HEK293 (cell line): ENCODE measurements at regions not wholly inside any gene's neighbourhood (a gene's known extent, or its start where the extent isn't known, plus 50 kb on each side); places are given as distances from the start of the nearest gene placed in this dataset.

Experiments used
- CTCF ChIA-PET: fragments of 350-600 bp; formaldehyde crosslinking; extraction: SDS; loops from one replicate; lab custom pipeline; 2021; ENCODE audit warnings: antibody characterized with exemption; lab: Yijun Ruan, JAX
- POLR2A ChIA-PET: fragments of 300-600 bp; formaldehyde crosslinking; extraction: SDS; loops from one replicate; lab custom pipeline; 2020; ENCODE audit warnings: antibody characterized with exemption, inconsistent platforms; lab: Yijun Ruan, JAX
- H3K27ac ChIP-seq: fragments of 200-500 bp; sonication (Bioruptor generic); 2 replicates; pipeline ENCODE4 v1.5.1; 2014; ENCODE audit warnings: low read depth, low read length, control low read depth, inconsistent platforms; ENCODE audit errors: extremely low read depth
- H3K36me3 ChIP-seq, 2 experiments: fragments of 200-500 bp in 1 of 2; sonication (Bioruptor generic) in 1 of 2; 1 replicate in 1 of 2; 2 replicates in 1 of 2; pipeline ENCODE4 v1.5.1; 2014 to 2017; ENCODE audit warnings: inconsistent platforms in 2 of 2, low read length in 2 of 2; ENCODE audit not compliant: control insufficient read depth in 2 of 2, insufficient read depth in 1 of 2
- H3K4me1 ChIP-seq: fragments of 200-500 bp; sonication (Bioruptor generic); 2 replicates; pipeline ENCODE4 v1.5.1; 2014; ENCODE audit warnings: mild to moderate bottlenecking, low read length, inconsistent platforms; ENCODE audit not compliant: control insufficient read depth, insufficient read depth
- H3K4me3 ChIP-seq: 2 replicates; pipeline ENCODE4 v1.5.1; 2011; ENCODE audit warnings: low read depth, mild to moderate bottlenecking, control low read depth, low read length, moderate library complexity
- H3K9me3 ChIP-seq: fragments of 200-500 bp; sonication (Bioruptor generic); 2 replicates; pipeline ENCODE4 v1.5.1; 2014; ENCODE audit warnings: low read depth, low read length, inconsistent platforms; ENCODE audit not compliant: control insufficient read depth, insufficient read depth
- AEBP2 ChIP-seq: fragments of 450-650 bp; formaldehyde crosslinking; IDR thresholded peaks from 2 replicates; pipeline ENCODE4 v1.5.1; 2016; ENCODE audit warnings: missing biosample characterization, missing genetic modification characterization, borderline replicate concordance
- GLI4 ChIP-seq: fragments of 450-650 bp; formaldehyde crosslinking; IDR thresholded peaks from 2 replicates; pipeline ENCODE4 v1.5.1; 2016; ENCODE audit warnings: missing biosample characterization, missing genetic modification characterization
- IKZF3 ChIP-seq: fragments of 450-650 bp; IDR thresholded peaks from 2 replicates; pipeline ENCODE4 v1.5.0; 2018; ENCODE audit warnings: missing biosample characterization, mild to moderate bottlenecking, missing genetic modification characterization, moderate library complexity
- KLF8 ChIP-seq: fragments of 450-650 bp; formaldehyde crosslinking; IDR thresholded peaks from 2 replicates; pipeline ENCODE4 v1.5.1; 2016; ENCODE audit warnings: missing biosample characterization, missing genetic modification characterization
- MYNN ChIP-seq: fragments of 450-650 bp; formaldehyde crosslinking; IDR thresholded peaks from 2 replicates; pipeline ENCODE4 v1.5.1; 2016; ENCODE audit warnings: missing biosample characterization, missing genetic modification characterization, borderline replicate concordance
- OSR2 ChIP-seq: fragments of 450-650 bp; formaldehyde crosslinking; IDR thresholded peaks from 2 replicates; pipeline ENCODE4 v1.5.1; 2016; ENCODE audit warnings: missing biosample characterization, missing genetic modification characterization
- PBX3 ChIP-seq: sonication (generic); formaldehyde crosslinking; IDR thresholded peaks from 2 replicates; pipeline ENCODE4 v1.8.1; 2022; ENCODE audit warnings: mild to moderate bottlenecking, moderate library complexity, missing genetic modification reagents
- PRDM4 ChIP-seq: fragments of 450-650 bp; formaldehyde crosslinking; IDR thresholded peaks from 2 replicates; pipeline ENCODE4 v1.5.1; 2017; ENCODE audit warnings: missing biosample characterization, missing genetic modification characterization
- RBAK ChIP-seq: fragments of 450-650 bp; formaldehyde crosslinking; IDR thresholded peaks from 2 replicates; pipeline ENCODE4 v1.5.1; 2016; ENCODE audit warnings: missing biosample characterization, missing genetic modification characterization
- TCF7L2 ChIP-seq: IDR thresholded peaks from 2 replicates; pipeline ENCODE4 v1.6.1; 2011; ENCODE audit warnings: low read depth, mild to moderate bottlenecking, inconsistent platforms, low read length, moderate library complexity, borderline replicate concordance
- ZNF174 ChIP-seq: fragments of 450-650 bp; formaldehyde crosslinking; IDR thresholded peaks from 2 replicates; pipeline ENCODE4 v1.5.0; 2017; ENCODE audit warnings: missing biosample characterization, mild to moderate bottlenecking, missing genetic modification characterization
- ZNF175 ChIP-seq: fragments of 450-650 bp; formaldehyde crosslinking; IDR thresholded peaks from 2 replicates; pipeline ENCODE4 v1.5.1; 2016; ENCODE audit warnings: missing biosample characterization, missing genetic modification characterization
- ZNF223 ChIP-seq: fragments of 450-650 bp; formaldehyde crosslinking; IDR thresholded peaks from 2 replicates; pipeline ENCODE4 v1.5.1; 2016; ENCODE audit warnings: missing biosample characterization, missing genetic modification characterization
- ZNF24 ChIP-seq: fragments of 450-650 bp; formaldehyde crosslinking; IDR thresholded peaks from 2 replicates; pipeline ENCODE4 v1.5.1; 2016; ENCODE audit warnings: missing biosample characterization, missing genetic modification characterization
- ZNF26 ChIP-seq: fragments of 450-650 bp; formaldehyde crosslinking; IDR thresholded peaks from 2 replicates; pipeline ENCODE4 v1.5.1; 2016; ENCODE audit warnings: missing biosample characterization, missing genetic modification characterization
- ZNF366 ChIP-seq: fragments of 450-650 bp; formaldehyde crosslinking; conservative IDR thresholded peaks from 2 replicates; pipeline ENCODE4 v1.5.1; 2016; ENCODE audit warnings: missing biosample characterization, missing genetic modification characterization
- ZNF501 ChIP-seq: fragments of 450-650 bp; formaldehyde crosslinking; IDR thresholded peaks from 2 replicates; pipeline ENCODE4 v1.5.1; 2016; ENCODE audit warnings: missing biosample characterization, missing genetic modification characterization
- ZNF518A ChIP-seq: fragments of 450-650 bp; formaldehyde crosslinking; conservative IDR thresholded peaks from 2 replicates; pipeline ENCODE4 v1.5.1; 2016; ENCODE audit warnings: low read depth, missing biosample characterization, missing genetic modification characterization
- ZNF549 ChIP-seq: fragments of 450-650 bp; IDR thresholded peaks from 2 replicates; pipeline ENCODE4 v1.5.1; 2018; ENCODE audit warnings: missing biosample characterization, missing genetic modification characterization, mild to moderate bottlenecking, inconsistent platforms, moderate library complexity
- ZNF585B ChIP-seq: fragments of 450-650 bp; formaldehyde crosslinking; IDR thresholded peaks from 2 replicates; pipeline ENCODE4 v1.5.1; 2016; ENCODE audit warnings: missing biosample characterization, missing genetic modification characterization
- ZNF670 ChIP-seq: fragments of 450-650 bp; formaldehyde crosslinking; IDR thresholded peaks from 2 replicates; pipeline ENCODE4 v1.5.1; 2016; ENCODE audit warnings: missing biosample characterization, missing genetic modification characterization, low read depth
- ZNF768 ChIP-seq: fragments of 450-650 bp; formaldehyde crosslinking; IDR thresholded peaks from 2 replicates; pipeline ENCODE4 v1.5.1; 2018; ENCODE audit warnings: missing biosample characterization, mild to moderate bottlenecking, missing genetic modification characterization
- ZNF843 ChIP-seq: fragments of 450-650 bp; formaldehyde crosslinking; IDR thresholded peaks from 2 replicates; pipeline ENCODE4 v1.5.1; 2016; ENCODE audit warnings: missing biosample characterization, missing genetic modification characterization

GRCh38 chr20:34165018-34165619 is 53.1 kb upstream of the EIF2S2 start (continued):
- TF ChIP-seq ZNF26 (tag by site-specific recombination) = no peak

- ChIA-PET CTCF (no interaction called here), POLR2A (no interaction called here)
- TF ChIP-seq ZNF24 (no peak), GLI4 (tag by site-specific recombination) (no peak), PRDM4 (no peak), IKZF3 (tag by site-specific recombination) (no peak)
Observed at GRCh38 chr20:34171640-34172039, 59.6 kb upstream of the EIF2S2 start.

GRCh38 chr20:34172926-34173325 is 60.9 kb upstream of the EIF2S2 start:
- Histone ChIP-seq H3K36me3 (no peaks in the 10 kb centered on the region), H3K27ac (no peak overlapping the region), H3K9me3 (no peaks in the 10 kb centered on the region), H3K4me3 (no peak overlapping the region), H3K4me1 (no peaks in the 10 kb centered on the region)
- ChIA-PET POLR2A (no interaction called here), CTCF (interaction anchor here (0.6 to 0.7 kb wide), 3 partner anchors 17 to 1356 kb away, joined by 3 read pairs; no protein-coding TSS in a partner anchor)
- TF ChIP-seq AEBP2 (tag by site-specific recombination) (no peak), RBAK (tag by site-specific recombination) (no peak), KLF8 (tag by site-specific recombination) (no peak), TCF7L2 (no peak), MYNN (tag by site-specific recombination) (no peak), OSR2 (tag by site-specific recombination) (no peak), ZNF501 (tag by site-specific recombination) (no peak), ZNF223 (tag by site-specific recombination) (no peak), PBX3 (CRISPR knock-in tag) (no peak), ZNF366 (no peak), ZNF843 (no peak), ZNF585B (tag by site-specific recombination) (no peak), ZNF549 (no peak), ZNF768 (tag by site-specific recombination) (no peak), ZNF518A (tag by site-specific recombination) (no peak), ZNF174 (tag by site-specific recombination) (no peak), ZNF670 (tag by site-specific recombination) (no peak), ZNF175 (tag by site-specific recombination) (no peak)

More at GRCh38 chr20:34171640-34172039, 59.6 kb upstream of the EIF2S2 start:
- Histone ChIP-seq H3K36me3 (no peaks in the 10 kb centered on the region), H3K4me1 (no peaks in the 10 kb centered on the region), H3K4me3 (no peak overlapping the region), H3K9me3 (no peaks in the 10 kb centered on the region), H3K27ac (no peak overlapping the region)
